MM.1S (cell line): ENCODE measurements at regions not wholly inside any gene's neighbourhood (a gene's known extent, or its start where the extent isn't known, plus 50 kb on each side); places are given as distances from the start of the nearest gene placed in this dataset.

ENCODE experiments used
- DNase-seq: peaks from one replicate; pipeline ENCODE4 v3.0.0-alpha.2; 2015
- H2AFZ ChIP-seq: fragments of 300-600 bp; sonication (generic); 2 replicates; pipeline ENCODE4 v1.6.0; 2016; ENCODE audit warnings: antibody characterized with exemption, low read length
- H3F3A ChIP-seq: fragments of 300-600 bp; sonication (generic); 2 replicates; pipeline ENCODE4 v1.6.1; 2016; ENCODE audit warnings: mild to moderate bottlenecking, antibody characterized with exemption, low read length, moderate library complexity, mixed read lengths; ENCODE audit not compliant: insufficient read depth
- H3K27ac ChIP-seq: fragments of 300-600 bp; sonication (generic); 2 replicates; pipeline ENCODE4 v1.5.1; 2016; ENCODE audit warnings: mild to moderate bottlenecking, low read length
- H3K27me3 ChIP-seq: fragments of 300-600 bp; sonication (generic); replicated peaks from 2 replicates; pipeline ENCODE4 v1.6.0; 2016; ENCODE audit warnings: low read length; ENCODE audit not compliant: insufficient read depth
- H3K36me3 ChIP-seq: fragments of 300-600 bp; sonication (generic); replicated peaks from 2 replicates; pipeline ENCODE4 v1.6.1; 2016; ENCODE audit warnings: mild to moderate bottlenecking, low read length, mixed read lengths; ENCODE audit not compliant: insufficient read depth
- H3K4me1 ChIP-seq: fragments of 300-600 bp; sonication (generic); 2 replicates; pipeline ENCODE4 v1.6.1; 2016; ENCODE audit warnings: low read length, mixed read lengths
- H3K4me2 ChIP-seq: fragments of 300-600 bp; sonication (generic); 2 replicates; pipeline ENCODE4 v1.6.0; 2016; ENCODE audit warnings: low read depth, low read length
- H3K4me3 ChIP-seq: fragments of 300-600 bp; sonication (generic); 2 replicates; pipeline ENCODE4 v1.5.1; 2016; ENCODE audit warnings: low read length, mixed read lengths
- H3K79me2 ChIP-seq: fragments of 300-600 bp; sonication (generic); 2 replicates; pipeline ENCODE4 v1.6.1; 2016; ENCODE audit warnings: mixed run types, low read length, mixed read lengths
- H3K9ac ChIP-seq: fragments of 300-600 bp; sonication (generic); 2 replicates; pipeline ENCODE4 v1.6.1; 2016; ENCODE audit warnings: low read length, mixed read lengths
- H3K9me2 ChIP-seq: fragments of 300-600 bp; sonication (generic); replicated peaks from 2 replicates; pipeline ENCODE4 v1.6.1; 2016; ENCODE audit warnings: mild to moderate bottlenecking, low read length, mixed read lengths; ENCODE audit not compliant: insufficient read depth
- H3K9me3 ChIP-seq: fragments of 300-600 bp; sonication (generic); replicated peaks from 2 replicates; pipeline ENCODE4 v1.6.1; 2016; ENCODE audit warnings: mild to moderate bottlenecking, low read length, mixed read lengths; ENCODE audit not compliant: insufficient read depth
- H4K20me1 ChIP-seq: fragments of 300-600 bp; sonication (generic); 2 replicates; pipeline ENCODE4 v1.6.1; 2016; ENCODE audit warnings: mild to moderate bottlenecking, low read length, moderate library complexity, mixed read lengths; ENCODE audit not compliant: insufficient read depth
- CTCF ChIP-seq: fragments of 300-600 bp; sonication (generic); IDR thresholded peaks from 2 replicates; pipeline ENCODE4 v1.5.1; 2016; ENCODE audit warnings: antibody characterized with exemption, low read length, mixed read lengths
- EZH2 ChIP-seq: fragments of 300-600 bp; sonication (generic); optimal IDR thresholded peaks from 2 replicates; pipeline ENCODE3; 2017; ENCODE audit warnings: low read depth, mild to moderate bottlenecking, antibody characterized with exemption, low read length, mixed read lengths
- EZH2phosphoT487 ChIP-seq: fragments of 300-600 bp; sonication (generic); IDR thresholded peaks from 2 replicates; pipeline ENCODE4 v1.6.1; 2018; ENCODE audit warnings: antibody characterized with exemption, low read length

GRCh38 chr7:35348611-35349400, 94.9 kb upstream of the TBX20 start:
- H3K4me2 ChIP-seq = no peak overlapping the region
- no peak for TF ChIP-seq CTCF
- TF ChIP-seq EZH2 = no peak
- no peak for TF ChIP-seq EZH2phosphoT487
- H3K27me3 ChIP-seq = no peaks in the 10 kb centered on the region
- H3K9me2 ChIP-seq = no peaks in the 10 kb centered on the region
- no peaks in the 10 kb centered on the region for H3F3A ChIP-seq
- H3K4me3 ChIP-seq = no peak overlapping the region
- H4K20me1 ChIP-seq = no peaks in the 10 kb centered on the region
- H3K79me2 ChIP-seq = no peaks in the 10 kb centered on the region
- H3K36me3 ChIP-seq = no peaks in the 10 kb centered on the region
- H2AFZ ChIP-seq = no peak overlapping the region
- no peak overlapping the region for H3K27ac ChIP-seq
- H3K9me3 ChIP-seq = no peaks in the 10 kb centered on the region
- H3K4me1 ChIP-seq = no peaks in the 10 kb centered on the region
- DNase-seq = no peak
- no peak overlapping the region for H3K9ac ChIP-seq

DNA sequence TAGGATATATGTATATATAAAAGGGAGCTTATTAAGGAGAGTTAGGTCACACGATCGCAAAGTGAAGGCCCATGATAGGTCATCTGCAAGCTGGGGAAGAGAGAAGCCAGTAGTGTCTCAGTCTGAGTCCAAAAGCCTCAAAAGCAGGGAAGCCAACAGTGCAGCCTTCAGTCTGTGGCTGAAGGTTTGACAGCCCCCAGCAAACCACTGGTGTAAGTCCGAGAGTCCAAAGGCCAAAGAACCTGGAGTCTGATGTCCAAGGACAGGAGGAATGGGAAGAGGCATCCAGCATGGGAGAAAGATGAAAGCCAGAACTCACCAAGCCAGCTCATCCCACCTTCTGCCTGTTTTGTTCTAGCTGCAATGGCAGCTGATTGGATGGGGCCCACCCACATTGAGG, 88.9 kb upstream of the TBX20 start:
- H3K27ac ChIP-seq = no peak overlapping the region
- no peaks in the 10 kb centered on the region for H3K36me3 ChIP-seq
- no peak overlapping the region for H3K9ac ChIP-seq
- H3K4me2 ChIP-seq = no peak overlapping the region
- H3K9me2 ChIP-seq = no peaks in the 10 kb centered on the region
- DNase-seq = no peak
- no peaks in the 10 kb centered on the region for H4K20me1 ChIP-seq
- H2AFZ ChIP-seq = no peak overlapping the region
- no peaks in the 10 kb centered on the region for H3K27me3 ChIP-seq
- no peak for TF ChIP-seq EZH2phosphoT487
- H3K4me3 ChIP-seq = no peak overlapping the region
- H3K9me3 ChIP-seq = no peaks in the 10 kb centered on the region
- no peaks in the 10 kb centered on the region for H3K4me1 ChIP-seq
- H3K79me2 ChIP-seq = no peaks in the 10 kb centered on the region
- H3F3A ChIP-seq = no peaks in the 10 kb centered on the region

DNA sequence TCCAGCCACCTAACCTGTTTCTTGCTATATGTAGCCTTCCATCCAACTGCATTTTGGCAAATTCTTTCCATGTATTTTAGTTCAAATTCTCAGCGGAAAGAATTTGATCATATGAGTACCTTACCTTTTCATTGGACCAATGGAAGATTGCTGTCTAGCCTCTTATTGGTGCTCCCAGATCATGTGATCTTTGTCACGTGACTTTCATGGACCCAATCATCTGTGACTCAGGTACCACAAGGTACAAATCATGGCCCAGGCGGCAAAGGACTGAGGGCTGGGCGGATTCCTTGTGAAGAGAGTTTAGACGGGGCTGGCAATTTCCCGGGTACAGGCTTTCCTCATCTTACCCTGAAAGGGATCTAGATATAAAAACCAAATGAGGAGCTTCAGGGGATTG, 85.9 kb upstream of the TBX20 start:
- H3K27ac ChIP-seq = no peak overlapping the region
- H3K4me2 ChIP-seq = no peak overlapping the region
- H2AFZ ChIP-seq = no peak overlapping the region
- TF ChIP-seq EZH2phosphoT487 (no peak), CTCF (no peak), EZH2 (no peak)
- no peaks in the 10 kb centered on the region for H3K27me3 ChIP-seq
- no peaks in the 10 kb centered on the region for H3K9me2 ChIP-seq
- no peaks in the 10 kb centered on the region for H3F3A ChIP-seq
- DNase-seq = no peak
- H4K20me1 ChIP-seq = no peaks in the 10 kb centered on the region
- H3K9me3 ChIP-seq = no peaks in the 10 kb centered on the region
- no peaks in the 10 kb centered on the region for H3K4me1 ChIP-seq
- no peak overlapping the region for H3K9ac ChIP-seq
- H3K4me3 ChIP-seq = no peak overlapping the region
- no peaks in the 10 kb centered on the region for H3K36me3 ChIP-seq
- H3K79me2 ChIP-seq = no peaks in the 10 kb centered on the region

DNA sequence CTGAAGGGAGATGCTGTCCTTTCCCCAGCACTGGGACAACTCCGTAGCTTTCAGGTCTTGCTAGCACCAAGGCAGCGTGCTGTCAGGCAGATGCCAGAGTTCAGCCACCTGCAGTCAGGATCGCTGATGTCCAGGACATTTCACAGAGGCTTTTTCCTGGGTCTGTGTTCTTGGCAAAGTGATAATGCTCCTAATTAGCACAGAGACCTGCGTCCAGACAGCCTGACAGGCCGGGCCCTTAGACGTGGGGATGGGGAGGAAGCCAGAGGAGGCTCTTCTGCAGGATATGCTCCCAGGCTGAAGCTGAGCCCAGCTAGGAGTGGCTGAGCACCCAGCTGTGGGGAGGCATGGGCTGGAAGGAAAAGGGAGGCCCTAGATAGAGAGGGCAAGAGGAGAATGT, 82.5 kb upstream of the TBX20 start:
- no peaks in the 10 kb centered on the region for H3K9me2 ChIP-seq
- H2AFZ ChIP-seq = no peak overlapping the region
- H3K9me3 ChIP-seq = no peaks in the 10 kb centered on the region
- H3K4me1 ChIP-seq = no peaks in the 10 kb centered on the region
- H3K9ac ChIP-seq = no peak overlapping the region
- DNase-seq = no peak
- no peaks in the 10 kb centered on the region for H3K79me2 ChIP-seq
- H3K27me3 ChIP-seq = no peaks in the 10 kb centered on the region
- no peak overlapping the region for H3K27ac ChIP-seq
- H3K4me2 ChIP-seq = no peak overlapping the region
- H3K36me3 ChIP-seq = no peaks in the 10 kb centered on the region
- TF ChIP-seq EZH2phosphoT487 (no peak), EZH2 (no peak), CTCF (no peak)
- H3K4me3 ChIP-seq = no peak overlapping the region
- no peaks in the 10 kb centered on the region for H4K20me1 ChIP-seq
- H3F3A ChIP-seq = no peaks in the 10 kb centered on the region
